ENCODE measurements at regions not wholly inside any gene's neighbourhood (a gene's known extent, or its start where the extent isn't known, plus 50 kb on each side); places are given as distances from the start of the nearest gene placed in this dataset.

GRCh38 chr7:3154317-3154716 is 110.7 kb upstream of the CARD11 start:
- Histone ChIP-seq H3K27ac (no peak overlapping the region), H3K36me3 (no peaks in the 10 kb centered on the region), H3K4me1 (no peaks in the 10 kb centered on the region), H3K4me3 (no peak overlapping the region), H3K9me3 (no peaks in the 10 kb centered on the region), H3K27me3 (no peaks in the 10 kb centered on the region)
- TF ChIP-seq, protein P1, sequence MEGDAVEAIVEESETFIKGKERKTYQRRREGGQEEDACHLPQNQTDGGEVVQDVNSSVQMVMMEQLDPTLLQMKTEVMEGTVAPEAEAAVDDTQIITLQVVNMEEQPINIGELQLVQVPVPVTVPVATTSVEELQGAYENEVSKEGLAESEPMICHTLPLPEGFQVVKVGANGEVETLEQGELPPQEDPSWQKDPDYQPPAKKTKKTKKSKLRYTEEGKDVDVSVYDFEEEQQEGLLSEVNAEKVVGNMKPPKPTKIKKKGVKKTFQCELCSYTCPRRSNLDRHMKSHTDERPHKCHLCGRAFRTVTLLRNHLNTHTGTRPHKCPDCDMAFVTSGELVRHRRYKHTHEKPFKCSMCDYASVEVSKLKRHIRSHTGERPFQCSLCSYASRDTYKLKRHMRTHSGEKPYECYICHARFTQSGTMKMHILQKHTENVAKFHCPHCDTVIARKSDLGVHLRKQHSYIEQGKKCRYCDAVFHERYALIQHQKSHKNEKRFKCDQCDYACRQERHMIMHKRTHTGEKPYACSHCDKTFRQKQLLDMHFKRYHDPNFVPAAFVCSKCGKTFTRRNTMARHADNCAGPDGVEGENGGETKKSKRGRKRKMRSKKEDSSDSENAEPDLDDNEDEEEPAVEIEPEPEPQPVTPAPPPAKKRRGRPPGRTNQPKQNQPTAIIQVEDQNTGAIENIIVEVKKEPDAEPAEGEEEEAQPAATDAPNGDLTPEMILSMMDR (IDR thresholded peaks at IDR 0.05): no peak
- no peak for TF ChIP-seq POLR2A (IDR thresholded peaks at IDR 0.05)
- no peak for DNase-seq

GRCh38 chr7:3154881-3155494 is 111.3 kb upstream of the CARD11 start:
- no peak overlapping the region for H3K27ac ChIP-seq
- H3K36me3 ChIP-seq: no peaks in the 10 kb centered on the region
- H3K4me1 ChIP-seq: no peaks in the 10 kb centered on the region
- no peaks in the 10 kb centered on the region for H3K27me3 ChIP-seq
- DNase-seq: peak in 2 of 3 donors; percentile 62 to 83
- TF ChIP-seq, protein P1 (IDR thresholded peaks at IDR 0.05): peak; percentile 43 to 80 (median 76)
- no peak for TF ChIP-seq POLR2A (IDR thresholded peaks at IDR 0.05)
- H3K9me3 ChIP-seq: no peaks in the 10 kb centered on the region
- H3K4me3 ChIP-seq: no peak overlapping the region

DNA sequence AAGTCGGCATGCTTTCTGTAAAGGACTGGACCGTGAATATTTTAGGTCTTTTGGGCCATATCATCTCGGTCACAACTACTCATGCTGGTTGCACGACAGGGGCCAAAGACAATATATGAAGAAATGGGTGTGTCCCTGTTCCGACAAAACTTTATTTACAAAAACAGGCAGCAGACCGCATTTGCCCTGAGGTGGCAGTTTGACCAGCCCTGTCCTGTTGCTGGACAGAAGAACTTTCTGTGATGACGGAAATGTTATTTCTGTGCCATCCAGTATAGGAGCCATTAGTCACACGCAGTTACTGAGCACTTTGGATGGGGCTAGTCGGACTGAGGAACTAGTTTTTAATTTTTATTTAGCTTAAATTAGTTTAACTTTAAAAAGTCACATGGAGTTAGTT is 112.8 kb upstream of the CARD11 start:
- Histone ChIP-seq H3K27me3 (no peaks in the 10 kb centered on the region), H3K36me3 (no peaks in the 10 kb centered on the region), H3K9me3 (no peaks in the 10 kb centered on the region), H3K27ac (no peak overlapping the region), H3K4me3 (no peak overlapping the region), H3K4me1 (no peaks in the 10 kb centered on the region)
- TF ChIP-seq, protein P1 (IDR thresholded peaks at IDR 0.05): no peak
- TF ChIP-seq POLR2A (IDR thresholded peaks at IDR 0.05): no peak
- DNase-seq: peak in 1 of 3 donors; percentile 2

DNA sequence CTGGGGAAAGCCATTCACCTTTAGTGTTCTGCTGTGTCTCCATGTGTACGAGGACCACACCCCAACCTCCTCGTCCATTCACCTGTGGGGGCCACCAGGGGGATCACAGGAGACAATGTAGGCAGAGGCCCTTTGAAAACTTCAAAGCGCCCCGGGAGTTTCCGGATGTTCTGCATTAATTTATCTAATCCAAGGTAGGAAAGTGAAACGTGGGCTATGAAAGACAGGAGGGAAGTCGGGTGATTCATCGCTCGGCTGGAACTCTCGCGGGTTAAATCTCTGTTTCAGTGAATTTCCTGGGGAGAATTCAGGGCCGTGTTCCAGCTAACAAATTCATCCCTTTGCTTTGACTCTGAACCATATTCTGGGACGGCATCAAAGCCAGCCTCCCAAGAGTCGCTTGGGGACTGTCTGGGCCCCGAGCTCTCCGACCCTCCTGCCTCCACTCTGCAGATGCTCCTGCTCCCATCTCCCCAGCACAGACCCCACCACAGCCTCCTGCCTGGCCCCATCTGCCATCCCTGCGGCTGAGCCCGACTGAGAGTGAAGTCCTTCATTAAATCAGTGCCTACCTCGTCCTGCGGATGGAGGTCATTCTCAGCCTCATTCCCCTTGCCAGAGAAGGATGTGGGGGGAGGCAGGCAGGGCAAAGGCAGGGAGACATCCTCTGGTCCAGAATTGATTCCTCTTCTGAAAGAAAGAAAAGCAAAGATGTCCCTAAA is 114.1 kb upstream of the CARD11 start:
- Histone ChIP-seq H3K4me1 (no peaks in the 10 kb centered on the region), H3K36me3 (no peaks in the 10 kb centered on the region), H3K4me3 (no peak overlapping the region), H3K27me3 (no peaks in the 10 kb centered on the region), H3K9me3 (no peaks in the 10 kb centered on the region), H3K27ac (no peak overlapping the region)
- DNase-seq: no peak
- no peak for TF ChIP-seq POLR2A (IDR thresholded peaks at IDR 0.05)
- TF ChIP-seq, protein P1 (IDR thresholded peaks at IDR 0.05): no peak

DNA sequence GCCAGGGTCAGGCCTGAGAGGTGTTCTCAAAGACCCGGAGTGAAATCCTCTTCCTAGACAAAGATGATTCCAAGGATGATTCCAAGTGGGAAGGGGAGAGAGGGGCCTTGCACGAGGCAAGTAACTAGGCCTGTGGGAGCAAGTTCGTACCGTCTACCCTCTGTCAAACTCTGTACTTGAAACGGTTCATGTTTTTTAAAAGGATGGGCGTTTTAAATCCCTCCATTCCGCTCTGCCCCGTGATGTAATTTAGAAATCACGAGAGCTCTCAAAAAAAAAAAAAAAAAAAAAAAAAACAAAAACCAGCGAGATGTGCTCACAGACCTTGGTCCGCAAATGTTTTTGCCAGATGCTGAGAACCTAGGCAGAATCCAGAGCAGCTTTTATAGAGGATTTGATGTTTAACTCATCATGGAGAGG is 114.7 kb upstream of the CARD11 start:
- H3K4me1 ChIP-seq: no peaks in the 10 kb centered on the region
- no peak overlapping the region for H3K27ac ChIP-seq
- H3K36me3 ChIP-seq: no peaks in the 10 kb centered on the region
- TF ChIP-seq, protein P1 (IDR thresholded peaks at IDR 0.05): no peak
- no peak for TF ChIP-seq POLR2A (IDR thresholded peaks at IDR 0.05)
- no peak overlapping the region for H3K4me3 ChIP-seq
- H3K27me3 ChIP-seq: no peaks in the 10 kb centered on the region
- no peak for DNase-seq
- no peaks in the 10 kb centered on the region for H3K9me3 ChIP-seq
